DND-41 (cell line): ENCODE measurements at regions not wholly inside any gene's neighbourhood (a gene's known extent, or its start where the extent isn't known, plus 50 kb on each side); places are given as distances from the start of the nearest gene placed in this dataset.

Experiments used
- ATAC-seq: fragments of 200-7000 bp; cut with Tn5 transposase; 3 replicates; pipeline ENCODE4 v1.9.1; 2021; ENCODE audit warnings: low read depth; ENCODE audit not compliant: insufficient read depth
- DNase-seq: peaks from one replicate; pipeline ENCODE4 v3.0.0-alpha.2; 2020
- H2AFZ ChIP-seq: 2 replicates; pipeline ENCODE4 v1.6.0; 2012; ENCODE audit warnings: low read depth, low read length
- H3K27ac ChIP-seq: 2 replicates; pipeline ENCODE4 v1.5.1; 2012; ENCODE audit warnings: low read length, inconsistent platforms
- H3K27me3 ChIP-seq: fragments of 200-600 bp; sonication (generic); 2 replicates; pipeline ENCODE4 v1.6.0; 2012; ENCODE audit warnings: low read length, mild to moderate bottlenecking, inconsistent platforms; ENCODE audit not compliant: insufficient read depth, poor library complexity
- H3K36me3 ChIP-seq: 2 replicates; pipeline ENCODE4 v1.5.1; 2012; ENCODE audit warnings: low read length, inconsistent platforms; ENCODE audit not compliant: insufficient read depth
- H3K4me1 ChIP-seq: 2 replicates; pipeline ENCODE4 v1.5.1; 2012; ENCODE audit warnings: mild to moderate bottlenecking, low read length; ENCODE audit not compliant: insufficient read depth
- H3K4me2 ChIP-seq: 2 replicates; pipeline ENCODE4 v1.6.0; 2012; ENCODE audit warnings: mild to moderate bottlenecking, moderate library complexity, low read length, inconsistent platforms; ENCODE audit not compliant: insufficient read depth
- H3K4me3 ChIP-seq, 2 experiments: fragments of 200-600 bp in 1 of 2; shearing (Covaris generic) in 1 of 2; 2 replicates each; pipeline ENCODE4 v1.5.1; 2012 to 2016; ENCODE audit warnings: inconsistent platforms in 2 of 2, low read length in 2 of 2, mild to moderate bottlenecking in 2 of 2, low read depth in 1 of 2, moderate library complexity in 1 of 2
- H3K79me2 ChIP-seq: 2 replicates; pipeline ENCODE4 v1.6.0; 2012; ENCODE audit warnings: low read length, inconsistent platforms; ENCODE audit not compliant: insufficient read depth
- H3K9ac ChIP-seq: 2 replicates; pipeline ENCODE4 v1.6.0; 2012; ENCODE audit warnings: low read depth, mild to moderate bottlenecking, inconsistent platforms, low read length, moderate library complexity
- H3K9me3 ChIP-seq: 2 replicates; pipeline ENCODE4 v1.5.1; 2012; ENCODE audit warnings: low read length, moderate library complexity, mild to moderate bottlenecking, inconsistent platforms; ENCODE audit not compliant: insufficient read depth, severe bottlenecking
- H4K20me1 ChIP-seq: 2 replicates; pipeline ENCODE4 v1.6.0; 2012; ENCODE audit warnings: low read length; ENCODE audit not compliant: insufficient read depth
- CTCF ChIP-seq: IDR thresholded peaks from 2 replicates; pipeline ENCODE4 v1.5.1; 2012; ENCODE audit warnings: borderline replicate concordance, low read length, moderate library complexity, mild to moderate bottlenecking; ENCODE audit not compliant: poor library complexity, severe bottlenecking; ENCODE audit errors: extremely low read depth
- EZH2 ChIP-seq: IDR thresholded peaks from 3 replicates; pipeline ENCODE4 v1.6.1; 2012; ENCODE audit warnings: borderline replicate concordance, low read depth, mild to moderate bottlenecking, moderate library complexity, low read length, inconsistent platforms; ENCODE audit not compliant: severe bottlenecking

- TF ChIP-seq CTCF (no peak), EZH2 (no peak)
- no peak overlapping the region for H3K4me3 ChIP-seq
- no peaks in the 10 kb centered on the region for H4K20me1 ChIP-seq
- H3K36me3 ChIP-seq, result no peaks in the 10 kb centered on the region
- H3K27ac ChIP-seq, result no peak overlapping the region
- no peak overlapping the region for H3K4me2 ChIP-seq
- H3K9ac ChIP-seq, result no peak overlapping the region
- no peak for DNase-seq
- H3K4me1 ChIP-seq, result no peaks in the 10 kb centered on the region
- H3K9me3 ChIP-seq, result no peaks in the 10 kb centered on the region
- H2AFZ ChIP-seq, result no peak overlapping the region
- peaks cover 9% of the 10 kb centered on the region for H3K27me3 ChIP-seq
- no peaks in the 10 kb centered on the region for H3K79me2 ChIP-seq
- no peak for ATAC-seq
Observed at GRCh38 chr5:8362495-8362894, 493.5 kb downstream of the MTRR start.

GRCh38 chr5:8363138-8363537 is 494.2 kb downstream of the MTRR start:
- Histone ChIP-seq H3K79me2 (no peaks in the 10 kb centered on the region), H3K4me1 (no peaks in the 10 kb centered on the region), H3K27me3 (peaks cover 9% of the 10 kb centered on the region), H3K36me3 (no peaks in the 10 kb centered on the region), H4K20me1 (no peaks in the 10 kb centered on the region), H3K9ac (no peak overlapping the region), H3K9me3 (no peaks in the 10 kb centered on the region), H3K4me2 (no peak overlapping the region), H3K4me3 (no peak overlapping the region), H3K27ac (no peak overlapping the region), H2AFZ (no peak overlapping the region)
- no peak for ATAC-seq
- TF ChIP-seq CTCF (no peak), EZH2 (no peak)
- DNase-seq, result no peak

- DNase-seq (no peak), ATAC-seq (no peak)
- Histone ChIP-seq H3K36me3 (no peaks in the 10 kb centered on the region), H4K20me1 (no peaks in the 10 kb centered on the region), H3K9ac (no peak overlapping the region), H3K27ac (no peak overlapping the region), H2AFZ (no peak overlapping the region), H3K4me1 (no peaks in the 10 kb centered on the region), H3K4me3 (no peak overlapping the region), H3K9me3 (no peaks in the 10 kb centered on the region), H3K27me3 (peaks cover 10% of the 10 kb centered on the region), H3K79me2 (no peaks in the 10 kb centered on the region), H3K4me2 (no peak overlapping the region)
- TF ChIP-seq EZH2, result no peak
- no peak for TF ChIP-seq CTCF
Observed at GRCh38 chr5:8366266-8366665, 497.3 kb downstream of the MTRR start.

- TF ChIP-seq EZH2 (no peak), CTCF (no peak)
Observed at GRCh38 chr5:8376478-8376877, 507.5 kb downstream of the MTRR start.

More at GRCh38 chr5:8376478-8376877, 507.5 kb downstream of the MTRR start:
- no peaks in the 10 kb centered on the region for H3K36me3 ChIP-seq
- DNase-seq (peak; percentile 79), ATAC-seq (peak; percentile 99)
- H3K4me2 ChIP-seq, result no peak overlapping the region
- no peak overlapping the region for H3K9ac ChIP-seq
- no peak overlapping the region for H3K27ac ChIP-seq
- H3K4me3 ChIP-seq, result no peak overlapping the region
- no peaks in the 10 kb centered on the region for H3K79me2 ChIP-seq
- peaks cover 14% of the 10 kb centered on the region for H3K27me3 ChIP-seq
- H3K9me3 ChIP-seq, result no peaks in the 10 kb centered on the region
- no peaks in the 10 kb centered on the region for H4K20me1 ChIP-seq
- H2AFZ ChIP-seq, result no peak overlapping the region
- H3K4me1 ChIP-seq, result peaks cover 8% of the 10 kb centered on the region; the same call in 1 of the 2 replicates
